ENCODE measurements at regions not wholly inside any gene's neighbourhood (a gene's known extent, or its start where the extent isn't known, plus 50 kb on each side); places are given as distances from the start of the nearest gene placed in this dataset.
"Not testable (repeated sequence)": the region's sequence is repeated elsewhere in the genome, so short reads cannot be mapped to it uniquely, and the experiment has no call there.

- H3K4me3 Mint-ChIP-seq, result no peak overlapping the region
- H3K9me3 Mint-ChIP-seq, result peaks cover 24% of the 10 kb centered on the region
- peak overlapping the region; percentile 57 for H3K27ac Mint-ChIP-seq
- TF ChIP-seq, protein P1, sequence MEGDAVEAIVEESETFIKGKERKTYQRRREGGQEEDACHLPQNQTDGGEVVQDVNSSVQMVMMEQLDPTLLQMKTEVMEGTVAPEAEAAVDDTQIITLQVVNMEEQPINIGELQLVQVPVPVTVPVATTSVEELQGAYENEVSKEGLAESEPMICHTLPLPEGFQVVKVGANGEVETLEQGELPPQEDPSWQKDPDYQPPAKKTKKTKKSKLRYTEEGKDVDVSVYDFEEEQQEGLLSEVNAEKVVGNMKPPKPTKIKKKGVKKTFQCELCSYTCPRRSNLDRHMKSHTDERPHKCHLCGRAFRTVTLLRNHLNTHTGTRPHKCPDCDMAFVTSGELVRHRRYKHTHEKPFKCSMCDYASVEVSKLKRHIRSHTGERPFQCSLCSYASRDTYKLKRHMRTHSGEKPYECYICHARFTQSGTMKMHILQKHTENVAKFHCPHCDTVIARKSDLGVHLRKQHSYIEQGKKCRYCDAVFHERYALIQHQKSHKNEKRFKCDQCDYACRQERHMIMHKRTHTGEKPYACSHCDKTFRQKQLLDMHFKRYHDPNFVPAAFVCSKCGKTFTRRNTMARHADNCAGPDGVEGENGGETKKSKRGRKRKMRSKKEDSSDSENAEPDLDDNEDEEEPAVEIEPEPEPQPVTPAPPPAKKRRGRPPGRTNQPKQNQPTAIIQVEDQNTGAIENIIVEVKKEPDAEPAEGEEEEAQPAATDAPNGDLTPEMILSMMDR (conservative IDR thresholded peaks at IDR 0.05), result no peak
- peaks cover 7% of the 10 kb centered on the region for H3K4me1 Mint-ChIP-seq (ENCODE audit: unreplicated experiment)
- DNase-seq (ENCODE audit: extremely low spot score, unreplicated experiment), result no peak
- peaks cover 4% of the 10 kb centered on the region for H3K36me3 Mint-ChIP-seq
- peaks cover 4% of the 10 kb centered on the region for H3K27me3 Mint-ChIP-seq
Measured at GRCh38 chr3:26281284-26281985, 341.1 kb upstream of the LRRC3B start.

- not testable (repeated sequence) for H3K27ac Mint-ChIP-seq, H3K4me3 Mint-ChIP-seq
- peaks cover 30% of the 10 kb centered on the region for H3K9me3 Mint-ChIP-seq
Measured at GRCh38 chr3:26284503-26284902, 338.1 kb upstream of the LRRC3B start.

GRCh38 chr3:26291840-26292239 is 330.7 kb upstream of the LRRC3B start:
- Mint-ChIP-seq H3K9me3 (peaks cover 5% of the 10 kb centered on the region), H3K36me3 (no peaks in the 10 kb centered on the region), H3K27me3 (no peaks in the 10 kb centered on the region), H3K4me3 (no peak overlapping the region), H3K27ac (no peak overlapping the region), H3K4me1 (ENCODE audit: unreplicated experiment) (peaks cover 12% of the 10 kb centered on the region)
- no peak for DNase-seq (ENCODE audit: extremely low spot score, unreplicated experiment)
- TF ChIP-seq, protein P1 (conservative IDR thresholded peaks at IDR 0.05), result no peak

More at GRCh38 chr3:26284503-26284902, 338.1 kb upstream of the LRRC3B start:
- H3K36me3 Mint-ChIP-seq; DNase-seq (ENCODE audit: extremely low spot score, unreplicated experiment); H3K4me1 Mint-ChIP-seq (ENCODE audit: unreplicated experiment); H3K27me3 Mint-ChIP-seq: not testable (repeated sequence)

DNA sequence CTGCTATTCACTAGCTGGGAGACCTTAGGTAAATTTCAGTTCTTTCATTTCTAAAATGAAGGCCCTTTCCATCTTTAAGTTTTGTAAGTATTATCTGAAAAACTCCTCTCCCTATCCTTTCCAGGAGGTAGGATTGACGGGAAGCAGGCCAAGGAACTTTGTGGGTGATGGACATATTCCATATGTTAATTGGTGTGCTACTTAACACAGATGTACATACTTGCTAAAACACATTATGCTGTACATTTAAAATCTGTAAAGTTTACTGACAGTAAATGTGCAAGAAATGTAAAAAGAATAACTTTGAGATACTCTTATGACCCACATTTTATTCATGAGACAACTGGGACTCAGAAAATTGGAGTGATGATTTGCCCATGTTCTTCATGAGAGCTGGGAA is 329.8 kb upstream of the LRRC3B start:
- H3K9me3 Mint-ChIP-seq, result no peaks in the 10 kb centered on the region
- no peak for DNase-seq (ENCODE audit: extremely low spot score, unreplicated experiment)
- H3K4me3 Mint-ChIP-seq, result no peak overlapping the region
- no peaks in the 10 kb centered on the region for H3K36me3 Mint-ChIP-seq
- no peak overlapping the region for H3K27ac Mint-ChIP-seq
- TF ChIP-seq, protein P1 (conservative IDR thresholded peaks at IDR 0.05), result no peak
- no peaks in the 10 kb centered on the region for H3K27me3 Mint-ChIP-seq
- H3K4me1 Mint-ChIP-seq (ENCODE audit: unreplicated experiment), result peaks cover 12% of the 10 kb centered on the region

DNA sequence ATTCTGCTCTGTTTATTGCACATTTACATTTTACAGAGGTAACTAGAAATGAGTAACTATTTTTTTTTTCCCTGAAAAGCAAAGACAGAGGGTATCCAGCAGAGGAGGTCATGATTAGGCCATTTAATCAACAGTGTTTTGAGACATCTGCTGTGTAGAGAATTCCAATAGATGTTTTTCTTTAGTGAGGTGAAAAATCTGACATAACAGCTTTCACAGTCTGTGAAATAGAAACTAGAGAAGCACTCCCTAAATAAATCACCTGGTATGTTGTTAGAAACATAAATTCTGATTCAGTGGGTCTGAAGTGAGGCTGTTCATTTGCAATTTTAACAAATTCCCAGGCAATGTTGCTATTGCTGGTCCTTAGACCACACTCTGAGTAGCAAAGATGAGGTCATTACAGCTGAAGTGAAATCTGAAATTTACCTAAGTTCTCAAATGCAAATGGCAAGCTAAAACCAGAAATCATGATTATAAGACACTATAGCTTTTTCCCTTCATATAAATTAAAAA is 329.2 kb upstream of the LRRC3B start:
- Mint-ChIP-seq H3K9me3 (no peaks in the 10 kb centered on the region), H3K27ac (no peak overlapping the region), H3K27me3 (no peaks in the 10 kb centered on the region)

GRCh38 chr3:26307192-26307591 is 315.4 kb upstream of the LRRC3B start:
- Mint-ChIP-seq H3K9me3 (peaks cover 12% of the 10 kb centered on the region), H3K27ac (no peak overlapping the region), H3K36me3 (peaks cover 3% of the 10 kb centered on the region), H3K4me3 (no peak overlapping the region), H3K4me1 (ENCODE audit: unreplicated experiment) (no peaks in the 10 kb centered on the region), H3K27me3 (no peaks in the 10 kb centered on the region)
- TF ChIP-seq, protein P1 (conservative IDR thresholded peaks at IDR 0.05), result no peak
- no peak for DNase-seq (ENCODE audit: extremely low spot score, unreplicated experiment)

More for the DNA sequence above, 329.2 kb upstream of the LRRC3B start:
- TF ChIP-seq, protein P1 (conservative IDR thresholded peaks at IDR 0.05), result no peak
- Mint-ChIP-seq H3K4me1 (ENCODE audit: unreplicated experiment) (peaks cover 12% of the 10 kb centered on the region), H3K4me3 (no peak overlapping the region), H3K36me3 (no peaks in the 10 kb centered on the region)
- no peak for DNase-seq (ENCODE audit: extremely low spot score, unreplicated experiment)

Data from type B pancreatic cell (in vitro differentiated cells).